GM23338 (cell line): ENCODE measurements at regions not wholly inside any gene's neighbourhood (a gene's known extent, or its start where the extent isn't known, plus 50 kb on each side); places are given as distances from the start of the nearest gene placed in this dataset.

Experiments used
- ATAC-seq: fragments of 200-7000 bp; cut with Tn5 transposase; 3 replicates; pipeline ENCODE4 v1.9.1; 2020
- DNase-seq: peaks from one replicate; pipeline ENCODE4 v3.0.0-alpha.2; 2015; ENCODE audit warnings: low spot score
- H2AFZ ChIP-seq: fragments of 200-600 bp; sonication (generic); 2 replicates; pipeline ENCODE4 v1.8.0; 2016; ENCODE audit warnings: antibody characterized with exemption, mild to moderate bottlenecking, moderate library complexity
- H3F3A ChIP-seq: fragments of 200-600 bp; sonication (generic); replicated peaks from 2 replicates; pipeline ENCODE4 v1.8.0; 2017; ENCODE audit warnings: antibody characterized with exemption, mixed run types, low read depth
- H3K27ac ChIP-seq: fragments of 200-600 bp; sonication (generic); 2 replicates; pipeline ENCODE4 v1.6.1; 2016; ENCODE audit warnings: low read depth
- H3K27me3 ChIP-seq: fragments of 200-600 bp; sonication (generic); 2 replicates; pipeline ENCODE4 v1.8.0; 2016; ENCODE audit warnings: mild to moderate bottlenecking, mixed run types, moderate library complexity; ENCODE audit not compliant: insufficient read depth
- H3K36me3 ChIP-seq: fragments of 200-600 bp; sonication (generic); 2 replicates; pipeline ENCODE4 v1.8.0; 2016; ENCODE audit warnings: mild to moderate bottlenecking; ENCODE audit not compliant: insufficient read depth
- H3K4me1 ChIP-seq: fragments of 200-600 bp; sonication (generic); 2 replicates; pipeline ENCODE4 v1.8.0; 2016; ENCODE audit warnings: mild to moderate bottlenecking, moderate library complexity; ENCODE audit not compliant: insufficient read depth
- H3K4me2 ChIP-seq: fragments of 200-600 bp; sonication (generic); 2 replicates; pipeline ENCODE4 v1.7.1; 2017; ENCODE audit warnings: mixed run types
- H3K4me3 ChIP-seq: fragments of 200-600 bp; sonication (generic); 2 replicates; pipeline ENCODE4 v1.6.1; 2016; ENCODE audit warnings: mixed run types
- H3K79me2 ChIP-seq: fragments of 200-600 bp; sonication (generic); replicated peaks from 2 replicates; pipeline ENCODE4 v1.8.0; 2017; ENCODE audit warnings: mild to moderate bottlenecking; ENCODE audit not compliant: insufficient read depth
- H3K9me2 ChIP-seq: fragments of 200-600 bp; sonication (generic); 2 replicates; pipeline ENCODE4 v1.8.0; 2017; ENCODE audit not compliant: insufficient read depth
- H4K20me1 ChIP-seq: fragments of 200-600 bp; sonication (generic); replicated peaks from 2 replicates; pipeline ENCODE4 v1.8.0; 2017; ENCODE audit warnings: mild to moderate bottlenecking; ENCODE audit not compliant: insufficient read depth
- H3K27ac Mint-ChIP-seq: 2 replicates; pipeline ENCODE4 v1.8.0; 2020; ENCODE audit warnings: inconsistent platforms, mild to moderate bottlenecking, moderate library complexity, mixed read lengths
- H3K27me3 Mint-ChIP-seq: 3 replicates; pipeline ENCODE4 v1.8.0; 2022; ENCODE audit warnings: low read depth, mild to moderate bottlenecking, moderate library complexity, mixed read lengths, inconsistent platforms; ENCODE audit not compliant: insufficient read depth, poor library complexity
- H3K36me3 Mint-ChIP-seq: 3 replicates; pipeline ENCODE4 v1.8.0; 2021; ENCODE audit warnings: low read depth, mild to moderate bottlenecking, inconsistent platforms, moderate library complexity, mixed read lengths
- H3K4me1 Mint-ChIP-seq: 3 replicates; pipeline ENCODE4 v1.8.0; 2020; ENCODE audit warnings: mild to moderate bottlenecking, inconsistent platforms, mixed read lengths
- H3K4me3 Mint-ChIP-seq: 3 replicates; pipeline ENCODE4 v1.8.0; 2021; ENCODE audit warnings: moderate library complexity, mild to moderate bottlenecking, inconsistent platforms, mixed read lengths
- H3K9me3 Mint-ChIP-seq: 3 replicates; pipeline ENCODE4 v1.8.0; 2020; ENCODE audit warnings: moderate library complexity, mild to moderate bottlenecking, inconsistent platforms, mixed read lengths
- EZH2phosphoT487 ChIP-seq: fragments of 200-600 bp; sonication (generic); IDR thresholded peaks from one replicate; pipeline ENCODE4 v1.8.1; 2018; ENCODE audit warnings: antibody characterized with exemption; ENCODE audit not compliant: unreplicated experiment
- JUNB ChIP-seq: IDR thresholded peaks from one replicate; pipeline ENCODE4 v1.6.1; 2016; ENCODE audit warnings: antibody characterized with exemption; ENCODE audit not compliant: unreplicated experiment
- REST ChIP-seq: IDR thresholded peaks from one replicate; pipeline ENCODE4 v1.6.1; 2018; ENCODE audit warnings: antibody characterized with exemption; ENCODE audit not compliant: unreplicated experiment
- ZNF331 ChIP-seq: fragments of 250-450 bp; sonication (Bioruptor Pico); IDR thresholded peaks from 2 replicates; pipeline ENCODE4 v1.5.0; 2020; ENCODE audit warnings: low read depth, mild to moderate bottlenecking, moderate library complexity
- ZNF462 ChIP-seq: fragments of 250-450 bp; sonication (Bioruptor Pico); IDR thresholded peaks from 2 replicates; pipeline ENCODE4 v1.5.0; 2020; ENCODE audit warnings: mild to moderate bottlenecking, moderate library complexity
- TF ChIP-seq, protein P1 (sequence below), 2 experiments: fragments of 200-600 bp in 1 of 2; sonication (generic) in 1 of 2; conservative IDR thresholded peaks; 2 replicates each; pipeline versions ENCODE4 v1.5.1 to v1.6.1; 2016 to 2017; ENCODE audit warnings: antibody characterized with exemption in 2 of 2, low read depth in 2 of 2, mild to moderate bottlenecking in 2 of 2, moderate library complexity in 1 of 2
- TF ChIP-seq, protein P2 (sequence below): IDR thresholded peaks from 2 replicates; pipeline ENCODE4 v1.6.1; 2016; ENCODE audit warnings: antibody characterized with exemption

DNA sequence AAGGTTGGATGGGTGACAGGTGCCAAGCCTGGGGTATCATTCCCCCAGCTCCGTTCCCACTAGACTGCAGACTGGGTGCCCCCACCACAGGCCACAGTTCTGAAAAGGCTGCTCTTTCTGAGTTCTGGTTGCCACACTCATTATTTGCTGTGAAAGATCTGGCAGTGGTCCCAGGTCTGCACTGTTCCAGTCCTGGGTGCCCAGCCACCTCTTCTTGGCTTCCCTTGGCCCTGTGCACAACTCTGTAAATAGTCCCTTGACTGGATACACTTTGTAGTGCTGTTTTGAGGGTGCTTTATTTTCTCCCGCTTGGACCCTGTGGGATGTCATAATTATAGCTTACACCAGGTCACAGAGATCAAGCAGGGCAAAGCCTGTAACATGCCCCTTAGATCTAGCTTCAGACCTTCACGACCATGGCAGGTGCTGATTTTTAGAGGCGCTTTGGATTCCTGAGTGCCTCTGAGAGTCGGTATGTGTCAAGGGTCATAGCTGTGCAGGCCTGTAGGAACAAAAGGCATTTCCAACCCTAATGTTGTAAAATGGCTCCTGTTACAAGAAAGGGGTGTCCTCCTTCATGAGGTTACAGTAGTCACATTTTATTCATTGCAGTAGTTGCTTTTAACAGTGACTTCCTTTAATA lies 344.9 kb downstream of the ICE1 start:
- Histone ChIP-seq H3K4me3 (no peak overlapping the region), H4K20me1 (no peaks in the 10 kb centered on the region), H3K27ac (no peak overlapping the region), H3K27me3 (no peaks in the 10 kb centered on the region), H3K9me2 (0 out of 2 replicates have a peak, but pooled peaks cover 6% of the 10 kb centered on the region), H3K4me1 (no peaks in the 10 kb centered on the region), H3K36me3 (no peaks in the 10 kb centered on the region), H3K4me2 (no peak overlapping the region), H3K79me2 (no peaks in the 10 kb centered on the region), H3F3A (no peaks in the 10 kb centered on the region), H2AFZ (no peak overlapping the region)
- Mint-ChIP-seq H3K27me3 (peaks cover 5% of the 10 kb centered on the region), H3K4me1 (0 out of 3 replicates have a peak, but pooled peaks cover 4% of the 10 kb centered on the region), H3K9me3 (no peaks in the 10 kb centered on the region), H3K4me3 (no peak overlapping the region), H3K27ac (no peak overlapping the region; the same call in 1 of the 2 replicates), H3K36me3 (no peaks in the 10 kb centered on the region)
- TF ChIP-seq ZNF331 (no peak), JUNB (no peak), REST (no peak)
- DNase-seq, result no peak
- no peak for ATAC-seq

- DNase-seq (no peak), ATAC-seq (no peak)
- Mint-ChIP-seq H3K27ac (no peak overlapping the region), H3K4me1 (peaks cover 9% of the 10 kb centered on the region; the same call in 2 of the 3 replicates), H3K9me3 (no peaks in the 10 kb centered on the region), H3K4me3 (no peak overlapping the region), H3K27me3 (peaks cover 5% of the 10 kb centered on the region), H3K36me3 (no peaks in the 10 kb centered on the region)
- Histone ChIP-seq H3K36me3 (no peaks in the 10 kb centered on the region), H3K4me1 (no peaks in the 10 kb centered on the region), H3K79me2 (no peaks in the 10 kb centered on the region), H4K20me1 (no peaks in the 10 kb centered on the region), H3K27ac (no peak overlapping the region), H2AFZ (no peak overlapping the region), H3F3A (no peaks in the 10 kb centered on the region), H3K4me2 (no peak overlapping the region), H3K9me2 (peaks cover 5% of the 10 kb centered on the region), H3K27me3 (no peaks in the 10 kb centered on the region), H3K4me3 (no peak overlapping the region)
- TF ChIP-seq EZH2phosphoT487 (no peak), ZNF462 (CRISPR knock-in tag) (no peak)
- TF ChIP-seq, protein P1, sequence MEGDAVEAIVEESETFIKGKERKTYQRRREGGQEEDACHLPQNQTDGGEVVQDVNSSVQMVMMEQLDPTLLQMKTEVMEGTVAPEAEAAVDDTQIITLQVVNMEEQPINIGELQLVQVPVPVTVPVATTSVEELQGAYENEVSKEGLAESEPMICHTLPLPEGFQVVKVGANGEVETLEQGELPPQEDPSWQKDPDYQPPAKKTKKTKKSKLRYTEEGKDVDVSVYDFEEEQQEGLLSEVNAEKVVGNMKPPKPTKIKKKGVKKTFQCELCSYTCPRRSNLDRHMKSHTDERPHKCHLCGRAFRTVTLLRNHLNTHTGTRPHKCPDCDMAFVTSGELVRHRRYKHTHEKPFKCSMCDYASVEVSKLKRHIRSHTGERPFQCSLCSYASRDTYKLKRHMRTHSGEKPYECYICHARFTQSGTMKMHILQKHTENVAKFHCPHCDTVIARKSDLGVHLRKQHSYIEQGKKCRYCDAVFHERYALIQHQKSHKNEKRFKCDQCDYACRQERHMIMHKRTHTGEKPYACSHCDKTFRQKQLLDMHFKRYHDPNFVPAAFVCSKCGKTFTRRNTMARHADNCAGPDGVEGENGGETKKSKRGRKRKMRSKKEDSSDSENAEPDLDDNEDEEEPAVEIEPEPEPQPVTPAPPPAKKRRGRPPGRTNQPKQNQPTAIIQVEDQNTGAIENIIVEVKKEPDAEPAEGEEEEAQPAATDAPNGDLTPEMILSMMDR (conservative IDR thresholded peaks at IDR 0.05; ENCODE audit: low read depth in 2 of 2), result no peak
- TF ChIP-seq, protein P2, sequence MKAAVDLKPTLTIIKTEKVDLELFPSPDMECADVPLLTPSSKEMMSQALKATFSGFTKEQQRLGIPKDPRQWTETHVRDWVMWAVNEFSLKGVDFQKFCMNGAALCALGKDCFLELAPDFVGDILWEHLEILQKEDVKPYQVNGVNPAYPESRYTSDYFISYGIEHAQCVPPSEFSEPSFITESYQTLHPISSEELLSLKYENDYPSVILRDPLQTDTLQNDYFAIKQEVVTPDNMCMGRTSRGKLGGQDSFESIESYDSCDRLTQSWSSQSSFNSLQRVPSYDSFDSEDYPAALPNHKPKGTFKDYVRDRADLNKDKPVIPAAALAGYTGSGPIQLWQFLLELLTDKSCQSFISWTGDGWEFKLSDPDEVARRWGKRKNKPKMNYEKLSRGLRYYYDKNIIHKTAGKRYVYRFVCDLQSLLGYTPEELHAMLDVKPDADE, result no peak
Measured at GRCh38 chr5:5765066-5765850, 342.8 kb downstream of the ICE1 start.
